Nephron progenitor cell (in vitro differentiated cells): ENCODE measurements at regions not wholly inside any gene's neighbourhood (a gene's known extent, or its start where the extent isn't known, plus 50 kb on each side); places are given as distances from the start of the nearest gene placed in this dataset.

Experiments used
- DNase-seq: peaks from one replicate; pipeline ENCODE4 v3.0.0; 2021
- H3K27ac Mint-ChIP-seq: 2 replicates; pipeline ENCODE4 v1.8.0; 2021; ENCODE audit warnings: mild to moderate bottlenecking, moderate library complexity, mixed read lengths
- H3K27me3 Mint-ChIP-seq: 2 replicates; pipeline ENCODE4 v1.8.0; 2021; ENCODE audit warnings: mild to moderate bottlenecking, low read depth, mixed read lengths; ENCODE audit not compliant: poor library complexity
- H3K36me3 Mint-ChIP-seq: 2 replicates; pipeline ENCODE4 v1.8.0; 2021; ENCODE audit warnings: low read depth, mixed read lengths
- H3K4me1 Mint-ChIP-seq: 2 replicates; pipeline ENCODE4 v1.8.0; 2021; ENCODE audit warnings: mixed read lengths
- H3K4me3 Mint-ChIP-seq: 2 replicates; pipeline ENCODE4 v1.8.0; 2021; ENCODE audit warnings: mild to moderate bottlenecking, moderate library complexity, mixed read lengths
- H3K9me3 Mint-ChIP-seq: 2 replicates; pipeline ENCODE4 v1.8.0; 2021; ENCODE audit warnings: mild to moderate bottlenecking, moderate library complexity, mixed read lengths
- CTCF ChIP-seq: fragments of 200-600 bp; sonication (generic); IDR thresholded peaks from 2 replicates; pipeline ENCODE4 v1.5.0; 2021; ENCODE audit warnings: antibody characterized with exemption

- Mint-ChIP-seq H3K36me3 (no peaks in the 10 kb centered on the region), H3K9me3 (no peaks in the 10 kb centered on the region), H3K4me3 (no peak overlapping the region), H3K4me1 (no peaks in the 10 kb centered on the region), H3K27ac (no peak overlapping the region), H3K27me3 (peaks cover 3% of the 10 kb centered on the region)
- no peak for TF ChIP-seq CTCF
- no peak for DNase-seq
Measured at GRCh38 chr10:61825001-61825400, 76.5 kb upstream of the ARID5B start.

- no peak overlapping the region for H3K4me3 Mint-ChIP-seq
- H3K36me3 Mint-ChIP-seq = no peaks in the 10 kb centered on the region
- peaks cover 3% of the 10 kb centered on the region for H3K27me3 Mint-ChIP-seq
- peaks cover 6% of the 10 kb centered on the region for H3K4me1 Mint-ChIP-seq
- no peak overlapping the region for H3K27ac Mint-ChIP-seq
- no peaks in the 10 kb centered on the region for H3K9me3 Mint-ChIP-seq
- DNase-seq = no peak
- no peak for TF ChIP-seq CTCF
Measured at GRCh38 chr10:61825628-61826027, 75.9 kb upstream of the ARID5B start.

- Mint-ChIP-seq H3K4me1 (peaks cover 12% of the 10 kb centered on the region), H3K4me3 (no peak overlapping the region), H3K27me3 (peaks cover 3% of the 10 kb centered on the region), H3K9me3 (peaks cover 9% of the 10 kb centered on the region), H3K36me3 (no peaks in the 10 kb centered on the region), H3K27ac (no peak overlapping the region)
- no peak for DNase-seq
- no peak for TF ChIP-seq CTCF
Measured at GRCh38 chr10:61828034-61828433, 73.5 kb upstream of the ARID5B start.

- no peak for TF ChIP-seq CTCF
- no peaks in the 10 kb centered on the region for H3K36me3 Mint-ChIP-seq
- no peak overlapping the region for H3K4me3 Mint-ChIP-seq
- DNase-seq = no peak
- H3K4me1 Mint-ChIP-seq = peaks cover 12% of the 10 kb centered on the region
- H3K27ac Mint-ChIP-seq = no peak overlapping the region
- peaks cover 9% of the 10 kb centered on the region for H3K9me3 Mint-ChIP-seq
- H3K27me3 Mint-ChIP-seq = peaks cover 3% of the 10 kb centered on the region
Measured at GRCh38 chr10:61828788-61829187, 72.7 kb upstream of the ARID5B start.

GRCh38 chr10:61830072-61830845, 71.2 kb upstream of the ARID5B start:
- Mint-ChIP-seq H3K4me1 (peaks cover 17% of the 10 kb centered on the region), H3K4me3 (no peak overlapping the region), H3K27ac (peak overlapping the region; percentile 73), H3K9me3 (peaks cover 9% of the 10 kb centered on the region), H3K27me3 (peaks cover 3% of the 10 kb centered on the region), H3K36me3 (no peaks in the 10 kb centered on the region)
- TF ChIP-seq CTCF = no peak
- DNase-seq = no peak

- DNase-seq = no peak
- no peak overlapping the region for H3K4me3 Mint-ChIP-seq
- no peaks in the 10 kb centered on the region for H3K36me3 Mint-ChIP-seq
- TF ChIP-seq CTCF = no peak
- peak overlapping the region; percentile 73 for H3K27ac Mint-ChIP-seq
- H3K9me3 Mint-ChIP-seq = peaks cover 9% of the 10 kb centered on the region
- peaks cover 3% of the 10 kb centered on the region for H3K27me3 Mint-ChIP-seq
- H3K4me1 Mint-ChIP-seq = peaks cover 23% of the 10 kb centered on the region
Measured at GRCh38 chr10:61830846-61831273, 70.6 kb upstream of the ARID5B start.
